22Rv1 (cell line): ENCODE measurements at regions not wholly inside any gene's neighbourhood (a gene's known extent, or its start where the extent isn't known, plus 50 kb on each side); places are given as distances from the start of the nearest gene placed in this dataset.

Experiments used
- H3K27ac ChIP-seq: fragments of 450-650 bp; 2 replicates; pipeline ENCODE4 v1.5.1; 2017
- ZFX ChIP-seq: fragments of 450-650 bp; IDR thresholded peaks from 2 replicates; pipeline ENCODE4 v1.6.1; 2017; ENCODE audit warnings: antibody characterized with exemption, borderline replicate concordance
- TF ChIP-seq, protein P1 (sequence below): fragments of 450-650 bp; IDR thresholded peaks from 2 replicates; pipeline ENCODE4 v1.5.1; 2017; ENCODE audit warnings: mild to moderate bottlenecking

DNA sequence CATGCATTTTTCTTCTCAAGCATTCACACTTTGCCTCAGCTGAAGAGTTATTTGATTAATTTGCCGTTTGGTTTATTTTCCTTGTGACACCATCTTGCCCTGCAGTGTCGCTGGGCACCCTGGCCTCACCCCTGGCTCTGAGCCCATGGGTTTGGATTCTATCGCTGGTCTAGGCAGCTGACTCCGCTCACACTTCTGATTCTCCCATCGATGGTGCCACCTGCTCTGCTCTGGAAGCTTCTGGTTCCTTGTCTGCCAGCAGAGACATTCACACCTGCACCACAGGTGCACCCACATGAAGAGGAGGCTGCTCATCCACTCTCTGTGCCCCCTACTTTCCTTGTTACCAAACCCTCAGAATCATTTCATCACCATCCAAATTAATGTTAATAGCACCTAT, 291.6 kb upstream of the CDH4 start:
- TF ChIP-seq, protein P1, sequence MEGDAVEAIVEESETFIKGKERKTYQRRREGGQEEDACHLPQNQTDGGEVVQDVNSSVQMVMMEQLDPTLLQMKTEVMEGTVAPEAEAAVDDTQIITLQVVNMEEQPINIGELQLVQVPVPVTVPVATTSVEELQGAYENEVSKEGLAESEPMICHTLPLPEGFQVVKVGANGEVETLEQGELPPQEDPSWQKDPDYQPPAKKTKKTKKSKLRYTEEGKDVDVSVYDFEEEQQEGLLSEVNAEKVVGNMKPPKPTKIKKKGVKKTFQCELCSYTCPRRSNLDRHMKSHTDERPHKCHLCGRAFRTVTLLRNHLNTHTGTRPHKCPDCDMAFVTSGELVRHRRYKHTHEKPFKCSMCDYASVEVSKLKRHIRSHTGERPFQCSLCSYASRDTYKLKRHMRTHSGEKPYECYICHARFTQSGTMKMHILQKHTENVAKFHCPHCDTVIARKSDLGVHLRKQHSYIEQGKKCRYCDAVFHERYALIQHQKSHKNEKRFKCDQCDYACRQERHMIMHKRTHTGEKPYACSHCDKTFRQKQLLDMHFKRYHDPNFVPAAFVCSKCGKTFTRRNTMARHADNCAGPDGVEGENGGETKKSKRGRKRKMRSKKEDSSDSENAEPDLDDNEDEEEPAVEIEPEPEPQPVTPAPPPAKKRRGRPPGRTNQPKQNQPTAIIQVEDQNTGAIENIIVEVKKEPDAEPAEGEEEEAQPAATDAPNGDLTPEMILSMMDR: no peak
- no peak for TF ChIP-seq ZFX

DNA sequence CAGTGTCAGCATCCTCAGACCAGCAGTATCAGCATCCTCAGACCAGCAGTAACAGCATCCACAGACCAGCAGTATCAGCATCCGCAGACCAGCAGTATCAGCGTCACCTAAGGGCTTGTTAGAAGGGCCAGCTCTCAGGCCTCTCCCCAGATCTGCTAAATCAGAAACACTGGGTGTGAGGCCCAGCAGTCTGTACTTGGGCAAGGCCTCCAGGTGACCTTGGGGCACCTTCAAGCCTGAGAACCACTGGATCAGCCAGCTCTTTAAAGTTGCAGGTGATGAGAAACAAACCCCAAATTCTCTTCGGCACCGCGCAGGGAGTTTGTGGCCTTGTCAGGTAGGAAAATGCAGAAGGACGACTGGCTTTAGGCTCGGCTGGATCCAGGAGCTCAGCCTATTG, 290.5 kb upstream of the CDH4 start:
- no peak for TF ChIP-seq ZFX
- no peak overlapping the region for H3K27ac ChIP-seq

More for the DNA sequence above, 291.6 kb upstream of the CDH4 start:
- no peak overlapping the region for H3K27ac ChIP-seq

DNA sequence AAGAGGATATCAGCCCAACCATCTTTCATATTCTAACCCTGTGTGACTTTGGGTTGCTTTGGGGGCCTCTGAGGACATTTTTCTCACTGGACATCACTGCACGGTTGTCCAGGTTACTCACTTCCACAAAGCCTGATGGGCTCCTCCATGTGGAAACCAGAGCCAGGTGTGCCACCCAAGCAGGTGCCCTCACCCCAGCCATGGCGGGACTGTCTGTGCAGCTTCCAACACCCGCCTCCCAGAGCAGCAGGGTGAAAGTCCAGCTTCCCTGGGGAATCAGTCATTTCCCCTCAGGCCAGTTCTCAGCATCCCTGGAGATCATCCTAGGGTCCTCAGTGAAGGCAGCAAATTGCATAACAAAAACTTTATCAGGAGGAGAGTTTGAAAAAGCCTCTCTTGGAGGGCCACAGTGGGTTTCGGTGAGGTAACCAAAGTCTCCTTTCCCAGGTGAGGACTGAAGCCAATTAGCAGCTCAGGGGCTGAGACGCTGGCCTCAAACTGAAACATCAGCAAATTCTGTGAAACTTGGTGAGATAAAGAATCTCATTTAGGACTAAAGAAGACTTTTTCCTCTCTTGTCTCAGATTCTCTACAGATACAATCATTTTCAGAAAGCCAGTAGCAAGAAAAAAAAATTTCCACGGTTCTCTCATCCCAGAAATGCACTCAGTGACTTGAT, 289.6 kb upstream of the CDH4 start:
- TF ChIP-seq ZFX: no peak
- TF ChIP-seq, protein P1: no peak
- no peak overlapping the region for H3K27ac ChIP-seq

DNA sequence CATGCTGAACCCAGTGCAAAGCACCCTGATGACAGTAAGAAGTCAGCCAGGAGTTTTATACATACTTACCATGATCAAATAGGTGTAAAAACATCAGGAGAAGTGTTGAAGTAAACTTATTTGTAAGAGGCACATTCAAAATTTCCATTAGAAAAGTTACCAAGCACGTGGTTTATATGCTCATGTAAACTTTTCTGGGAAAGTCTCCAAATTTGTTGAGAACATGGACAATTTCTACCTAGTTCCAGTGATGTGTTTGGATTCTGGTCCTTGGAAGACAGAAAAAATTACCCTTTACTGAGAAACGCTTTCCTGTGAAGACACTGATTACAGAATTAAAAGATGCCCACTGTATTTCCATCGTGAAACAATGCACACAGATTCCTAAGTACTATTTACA, 288.9 kb upstream of the CDH4 start:
- TF ChIP-seq, protein P1: no peak
- TF ChIP-seq ZFX: no peak

DNA sequence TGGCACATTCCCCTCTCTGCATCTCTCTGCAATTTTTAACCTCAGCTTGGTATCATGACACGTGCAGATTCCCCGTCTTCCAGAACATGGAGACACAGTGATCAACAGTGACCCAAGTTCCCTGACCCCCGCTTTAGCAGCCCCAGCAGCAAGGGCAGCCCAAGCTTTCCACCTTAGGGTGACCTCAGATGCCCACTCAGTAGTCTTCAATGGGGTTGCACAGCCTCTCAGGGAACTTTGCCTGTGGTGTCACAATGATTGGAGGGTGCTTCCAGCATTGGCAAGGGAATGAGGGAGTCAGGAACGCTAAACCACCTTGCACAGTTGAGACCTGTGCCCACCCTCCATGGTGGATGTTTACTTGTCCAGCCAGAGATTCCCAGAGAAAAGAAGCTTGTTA, 287.1 kb upstream of the CDH4 start:
- H3K27ac ChIP-seq: no peak overlapping the region
- TF ChIP-seq ZFX: no peak
- TF ChIP-seq, protein P1: no peak

More for the DNA sequence above, 288.9 kb upstream of the CDH4 start:
- H3K27ac ChIP-seq: no peak overlapping the region

DNA sequence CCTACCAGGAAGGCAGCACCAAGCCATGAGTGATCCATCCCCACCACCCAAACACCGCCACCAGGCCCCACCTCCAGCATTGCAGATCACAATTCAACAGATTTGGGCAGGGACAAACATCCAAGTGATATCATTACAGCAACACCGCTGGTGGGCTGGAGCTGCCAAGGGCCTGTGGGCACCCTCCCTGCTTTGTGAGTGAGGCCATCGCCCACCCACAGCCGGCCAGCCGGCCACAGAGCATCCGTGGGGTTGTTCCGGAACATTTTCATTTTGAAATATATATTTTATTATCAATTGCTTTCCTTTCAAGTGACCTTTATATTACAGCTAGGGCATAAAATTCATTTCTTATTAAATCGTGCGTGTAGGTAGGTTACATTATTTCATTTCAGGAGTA, 286.0 kb upstream of the CDH4 start:
- TF ChIP-seq ZFX: no peak
- TF ChIP-seq, protein P1: no peak
- no peak overlapping the region for H3K27ac ChIP-seq

DNA sequence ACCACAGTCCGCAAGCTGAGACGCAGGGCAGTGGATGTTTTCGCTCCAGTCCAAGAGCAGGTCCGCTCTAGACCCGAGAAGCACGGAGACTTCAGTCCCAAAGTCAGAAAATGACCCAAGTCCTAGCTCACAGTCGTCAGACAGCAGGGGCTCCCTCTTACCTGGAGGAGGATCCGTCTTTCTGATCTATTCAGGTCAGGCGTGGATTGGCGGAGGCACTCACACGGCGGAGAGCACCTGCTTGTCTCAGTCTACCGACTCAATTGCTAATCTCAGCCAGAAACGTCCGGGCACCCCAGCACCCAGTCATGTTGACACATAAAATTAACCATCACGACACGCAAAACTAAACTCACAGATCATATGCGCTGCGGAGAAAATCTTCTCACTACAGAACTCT, 285.3 kb upstream of the CDH4 start:
- TF ChIP-seq, protein P1: no peak
- TF ChIP-seq ZFX: no peak
- no peak overlapping the region for H3K27ac ChIP-seq
